HG03095 (cell line): ENCODE measurements at regions not wholly inside any gene's neighbourhood (a gene's known extent, or its start where the extent isn't known, plus 50 kb on each side); places are given as distances from the start of the nearest gene placed in this dataset.

Source experiments
- ATAC-seq: cut with Tn5 transposase; IDR thresholded peaks from one replicate; pipeline ENCODE4 v1.9.1; 2021; ENCODE audit warnings: moderate library complexity; ENCODE audit not compliant: unreplicated experiment

- ATAC-seq = no peak
Measured at GRCh38 chr10:2475711-2476217, 591.6 kb upstream of the PFKP start.

GRCh38 chr10:2471811-2472210 is 595.5 kb upstream of the PFKP start:
- no peak for ATAC-seq

DNA sequence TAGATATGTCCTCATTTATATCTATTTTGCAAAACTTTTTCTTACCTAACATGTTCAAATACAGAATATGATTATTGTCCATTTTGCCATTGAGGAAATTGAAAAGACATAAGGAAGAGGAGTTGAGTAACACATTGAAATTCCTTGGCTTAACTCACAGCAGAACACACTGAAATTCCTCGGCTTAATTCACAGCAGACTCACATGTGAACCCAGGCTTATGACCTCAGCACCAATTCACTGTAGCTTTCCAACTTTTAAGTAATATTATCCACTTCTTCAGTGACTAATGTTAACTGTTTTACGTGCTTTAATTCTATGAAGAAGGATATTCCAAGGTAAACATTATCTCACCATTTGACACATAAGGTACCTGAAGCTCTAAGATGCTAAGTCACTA is 597.5 kb upstream of the PFKP start:
- no peak for ATAC-seq

GRCh38 chr10:2464483-2464882 is 602.9 kb upstream of the PFKP start:
- no peak for ATAC-seq

DNA sequence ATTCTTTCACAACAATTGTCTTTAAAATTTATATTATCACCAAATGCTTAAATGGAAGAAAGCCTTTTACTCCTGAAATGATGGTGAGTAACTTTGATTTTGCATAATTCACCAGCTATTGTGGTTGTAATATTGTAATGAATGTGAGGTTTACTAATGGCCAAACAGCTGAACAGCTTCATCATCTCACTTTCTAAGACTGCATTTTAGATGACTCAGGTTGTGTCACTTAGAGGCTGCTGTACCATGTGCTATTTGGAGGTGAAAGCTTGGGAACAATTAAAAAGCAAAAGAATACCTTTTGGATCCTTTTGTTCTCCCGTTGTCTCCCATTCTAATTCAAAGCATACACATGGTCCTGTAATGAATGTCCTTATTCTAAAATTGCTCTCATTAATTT is 604.0 kb upstream of the PFKP start:
- no peak for ATAC-seq

- ATAC-seq = no peak
Measured at GRCh38 chr10:2462581-2462980, 604.8 kb upstream of the PFKP start.

GRCh38 chr10:2460812-2461211 is 606.5 kb upstream of the PFKP start:
- no peak for ATAC-seq

- ATAC-seq = no peak
Measured at GRCh38 chr10:2459713-2460112, 607.6 kb upstream of the PFKP start.

DNA sequence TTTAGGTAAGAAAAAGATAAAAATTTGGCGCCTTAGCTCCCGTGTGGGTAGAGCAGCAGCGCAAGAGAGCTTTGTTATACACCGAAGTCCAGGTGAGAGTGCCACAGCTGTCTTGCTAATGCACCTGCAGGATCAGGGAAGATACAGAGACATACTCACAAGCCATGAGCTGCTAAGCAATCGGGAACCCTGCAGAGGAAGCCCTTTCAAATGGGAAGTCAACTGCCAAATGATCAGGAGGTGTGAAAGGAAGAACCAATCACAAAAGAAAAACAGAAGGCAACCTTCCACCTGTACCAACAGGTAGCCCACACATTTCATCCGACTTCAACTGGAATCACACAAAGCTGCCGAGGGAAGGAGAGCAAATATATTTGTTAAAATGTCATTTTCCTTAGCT is 610.5 kb upstream of the PFKP start:
- no peak for ATAC-seq

DNA sequence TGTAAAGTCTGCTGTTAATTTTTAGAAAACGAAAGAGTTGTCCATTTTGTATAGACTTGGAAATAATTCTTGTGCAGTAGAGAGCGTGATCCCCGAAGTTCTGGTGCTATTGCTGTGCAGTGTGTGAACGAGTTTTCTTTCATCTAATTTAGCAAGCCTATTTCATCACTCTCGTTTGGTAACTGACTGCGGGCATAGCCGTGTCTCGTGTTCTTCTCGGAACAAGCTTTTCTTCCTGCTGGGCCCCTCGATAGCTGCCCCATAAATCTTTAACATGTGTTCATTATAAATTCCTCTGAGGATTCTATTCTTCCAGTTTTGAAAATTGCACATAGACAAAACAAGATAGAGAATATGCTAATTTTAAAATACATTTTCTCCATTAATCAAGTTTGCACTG is 622.0 kb upstream of the PFKP start:
- no peak for ATAC-seq

DNA sequence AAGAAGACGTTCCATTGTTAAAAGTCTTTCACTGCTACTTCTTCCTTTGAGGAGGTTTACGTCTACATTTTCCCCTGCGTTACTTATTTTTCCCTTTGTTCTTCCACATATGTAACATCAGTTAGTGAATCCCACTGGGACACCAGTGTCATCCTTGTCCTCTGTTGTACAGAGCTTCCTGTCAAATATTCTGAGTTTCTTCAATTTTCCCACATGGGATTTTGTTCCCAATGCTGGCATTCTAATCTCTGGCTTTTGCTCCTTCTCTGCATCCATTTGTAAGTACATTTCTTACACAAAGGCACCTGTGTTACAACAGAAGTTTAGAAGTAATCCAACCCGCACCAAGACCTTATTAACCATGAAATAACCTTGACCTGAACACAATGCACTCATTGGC is 627.4 kb upstream of the PFKP start:
- ATAC-seq = no peak

DNA sequence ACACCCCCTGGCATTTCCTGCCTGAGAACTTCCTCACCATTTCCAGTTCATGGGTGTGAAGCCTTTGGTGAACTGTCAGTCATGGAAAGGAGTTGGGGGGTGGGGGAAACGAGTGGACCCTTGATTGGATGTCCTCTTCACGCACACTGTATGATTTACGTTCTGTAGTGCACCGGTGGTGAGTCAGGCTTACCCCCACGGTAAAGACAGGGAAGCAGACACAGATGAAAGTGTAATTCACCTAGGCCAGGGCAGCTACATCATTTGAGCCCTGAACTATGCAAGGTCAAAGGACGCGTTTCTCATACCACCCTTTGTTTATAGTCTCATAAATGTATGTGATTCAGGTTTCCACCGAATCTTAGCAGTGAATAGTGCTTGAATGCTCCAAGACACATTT is 628.3 kb upstream of the PFKP start:
- ATAC-seq = no peak

DNA sequence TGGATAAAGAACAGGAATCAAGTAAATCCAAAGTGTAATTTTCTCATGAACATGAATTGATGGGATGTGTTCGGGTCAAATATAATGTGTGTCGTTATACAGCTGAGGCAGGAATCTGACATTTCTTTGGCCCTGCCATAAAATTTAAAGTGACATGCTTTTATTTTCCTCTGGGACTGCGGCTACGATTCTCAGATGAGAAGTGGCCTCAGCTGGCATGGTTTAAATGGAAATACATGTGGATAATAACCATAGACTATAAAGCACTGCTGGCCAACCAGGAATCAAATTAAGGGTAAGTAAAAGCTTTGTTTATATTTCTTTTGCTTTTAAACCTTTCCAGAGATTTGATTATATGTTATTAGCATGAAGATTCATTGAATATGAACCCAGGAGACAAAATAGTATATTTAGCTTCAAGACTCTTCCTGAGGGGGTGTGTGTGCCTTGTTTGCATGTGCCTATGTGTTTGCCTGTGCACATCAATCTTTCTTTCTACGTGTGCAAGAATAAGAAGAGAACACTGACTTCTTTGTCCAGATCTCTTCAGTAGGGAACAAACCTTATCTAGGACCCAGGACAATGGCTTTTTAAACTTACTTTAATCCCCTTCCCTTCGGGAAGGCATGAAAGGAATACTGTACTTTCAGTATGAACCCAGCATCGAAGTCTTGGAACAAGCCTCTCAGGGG is 629.0 kb upstream of the PFKP start:
- no peak for ATAC-seq

DNA sequence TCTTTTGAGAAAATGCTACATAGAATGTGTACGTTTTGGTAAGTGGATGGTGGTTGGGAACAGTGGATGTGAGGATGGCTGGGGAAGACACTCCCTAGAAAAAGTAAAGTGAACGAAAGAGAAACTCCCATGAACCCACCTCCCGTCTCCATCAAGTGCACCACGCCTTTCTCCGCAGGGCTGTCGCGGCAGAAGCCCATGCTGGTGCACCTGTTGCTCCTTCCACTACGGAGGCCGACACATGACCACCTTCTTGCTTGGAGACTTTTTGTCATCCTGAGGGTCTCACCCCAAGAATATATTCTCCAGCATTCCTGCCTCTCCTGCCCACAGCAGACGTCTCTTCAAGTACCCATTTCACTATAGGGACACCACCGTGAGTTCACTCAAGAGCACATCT is 630.4 kb upstream of the PFKP start:
- ATAC-seq = no peak

DNA sequence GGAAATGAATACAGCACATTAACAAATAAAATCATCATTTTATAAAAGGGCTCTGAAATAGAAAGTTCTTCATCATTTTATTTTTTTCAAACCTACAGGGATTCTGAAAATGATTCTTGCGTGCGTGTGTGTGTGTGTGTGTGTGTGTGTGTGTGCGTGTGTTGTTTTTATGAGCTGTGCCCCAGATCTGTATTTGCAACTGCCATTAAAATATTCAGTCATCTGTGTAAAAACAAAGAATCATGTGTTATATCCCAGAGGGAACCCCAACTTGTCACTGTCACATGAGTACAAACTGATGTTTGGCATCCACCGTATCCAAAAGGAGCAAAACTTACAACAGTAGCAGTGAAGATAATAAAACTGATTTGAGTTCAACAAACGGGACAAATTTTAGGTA is 635.4 kb upstream of the PFKP start:
- no peak for ATAC-seq

- ATAC-seq = no peak
Measured at GRCh38 chr10:2427412-2427811, 639.9 kb upstream of the PFKP start.

- no peak for ATAC-seq
Measured at GRCh38 chr10:2425320-2425719, 642.0 kb upstream of the PFKP start.

DNA sequence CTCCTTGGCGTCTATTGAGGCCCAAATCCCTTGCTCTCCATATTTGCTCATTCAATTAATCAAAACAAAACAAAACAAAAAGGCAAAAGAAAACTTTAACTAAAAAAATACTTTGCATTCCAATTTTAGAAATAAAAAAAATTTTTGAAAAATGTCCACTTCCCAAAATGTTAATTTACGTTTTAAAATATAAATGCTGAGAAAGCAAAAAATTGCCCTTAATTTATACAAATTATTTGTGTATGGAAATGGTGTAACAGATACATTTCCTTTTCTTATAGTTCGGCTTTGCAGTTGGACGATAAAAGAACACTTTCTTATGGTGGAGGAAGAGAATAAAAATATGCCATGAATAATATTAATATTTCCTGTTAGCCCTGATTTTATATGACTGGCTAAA is 652.8 kb upstream of the PFKP start:
- no peak for ATAC-seq

- ATAC-seq = no peak
Measured at GRCh38 chr10:2414039-2414438, 653.3 kb upstream of the PFKP start.

DNA sequence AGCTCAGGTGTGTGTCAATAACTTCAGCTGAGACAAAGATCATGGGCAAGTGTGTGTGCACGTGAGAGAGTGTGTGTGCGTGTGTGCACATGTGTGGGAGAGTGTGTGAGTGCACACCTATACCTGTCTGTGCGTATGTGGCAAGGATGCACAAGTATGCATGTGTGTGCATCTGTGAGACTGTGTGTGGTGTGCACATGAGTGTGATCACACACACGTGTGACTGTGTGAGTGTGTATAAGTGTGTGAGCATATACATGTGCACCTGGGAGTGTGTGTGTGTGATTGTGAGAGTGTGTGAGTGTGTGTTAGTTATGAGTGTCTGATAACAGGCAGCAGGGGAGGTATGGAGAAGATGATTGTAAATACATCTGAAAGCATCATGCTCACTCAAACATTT is 657.3 kb upstream of the PFKP start:
- ATAC-seq = no peak

GRCh38 chr10:2401459-2401858 is 664.1 kb upstream of the ADARB2 start:
- ATAC-seq = no peak

- ATAC-seq = no peak
Measured at GRCh38 chr10:2399482-2399881, 662.2 kb upstream of the ADARB2 start.

DNA sequence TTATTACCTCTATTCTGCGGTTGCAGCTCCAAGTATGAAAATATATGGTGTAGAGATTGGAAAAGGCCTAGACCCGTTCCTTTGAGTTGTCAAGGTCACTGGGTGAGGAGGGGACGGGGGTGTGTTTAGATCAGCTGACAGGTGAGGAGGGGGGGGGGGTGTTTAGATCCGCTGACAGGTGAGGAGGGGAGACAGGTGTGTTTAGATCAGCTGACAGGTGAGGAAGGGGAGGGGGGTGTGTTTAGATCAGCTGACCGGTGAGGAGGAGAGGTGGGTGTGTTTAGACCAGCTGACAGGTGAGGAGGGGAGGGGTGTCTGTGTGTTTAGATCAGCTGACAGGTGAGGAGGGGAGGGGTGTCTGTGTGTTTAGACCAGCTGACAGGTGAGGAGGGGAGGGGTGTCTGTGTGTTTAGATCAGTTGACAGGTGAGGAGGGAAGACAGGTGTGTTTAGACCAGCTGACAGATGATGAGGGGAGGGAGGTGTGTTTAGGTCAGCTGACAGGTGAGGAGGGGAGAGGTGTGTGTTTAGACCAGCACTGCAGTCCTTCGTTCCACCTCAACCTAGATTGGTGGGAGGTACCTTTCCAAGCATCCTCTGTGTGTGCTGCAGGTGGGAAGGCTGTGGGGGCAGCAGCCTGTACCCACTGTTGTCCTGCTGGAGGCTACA is 655.0 kb upstream of the ADARB2 start:
- no peak for ATAC-seq
